HG03354 (cell line): ENCODE measurements at regions not wholly inside any gene's neighbourhood (a gene's known extent, or its start where the extent isn't known, plus 50 kb on each side); places are given as distances from the start of the nearest gene placed in this dataset.

Experiments used
- ATAC-seq: cut with Tn5 transposase; IDR thresholded peaks from one replicate; pipeline ENCODE4 v1.9.1; 2021; ENCODE audit warnings: mild to moderate bottlenecking; ENCODE audit not compliant: unreplicated experiment, poor library complexity, severe bottlenecking

DNA sequence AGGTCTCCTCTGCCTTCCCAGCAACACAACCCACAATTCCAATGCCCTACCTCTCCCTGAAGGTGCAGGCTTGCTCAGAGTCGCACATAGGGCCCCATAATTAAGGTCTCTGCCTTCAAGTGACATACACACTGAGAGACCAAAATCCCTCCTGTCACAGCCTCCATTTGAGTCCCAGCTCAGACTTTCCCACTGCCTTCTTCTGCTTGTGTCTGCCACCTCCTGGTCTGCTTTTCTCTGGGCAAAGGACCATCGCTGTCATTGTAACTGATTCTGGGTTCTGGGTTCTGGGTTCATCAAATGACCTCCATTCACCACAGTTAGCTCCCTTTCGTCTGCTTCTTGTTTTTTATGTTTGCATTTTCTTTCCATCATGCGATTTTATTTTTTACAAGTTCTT is 119.2 kb upstream of the ATP1B1 start:
- no peak for ATAC-seq

GRCh38 chr1:168987923-168988322 is 118.6 kb upstream of the ATP1B1 start:
- ATAC-seq = no peak

DNA sequence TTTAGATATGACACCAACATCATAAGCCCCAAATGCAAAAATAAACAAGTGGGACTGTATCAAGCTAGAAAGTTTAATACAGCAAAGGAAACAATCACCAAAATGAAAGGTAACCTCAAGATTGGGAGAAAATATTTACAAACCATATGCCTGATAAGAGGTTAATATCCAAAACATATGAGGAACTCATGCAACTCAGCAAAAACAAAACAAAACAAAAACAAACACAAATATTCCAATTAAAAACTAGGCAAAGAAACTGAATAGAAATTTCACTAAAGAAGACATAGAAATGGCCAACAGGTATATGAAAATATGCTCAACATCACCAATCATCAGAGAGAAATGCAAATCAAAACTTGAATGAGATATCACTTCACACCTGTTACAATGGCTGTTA is 116.5 kb upstream of the ATP1B1 start:
- ATAC-seq = no peak

DNA sequence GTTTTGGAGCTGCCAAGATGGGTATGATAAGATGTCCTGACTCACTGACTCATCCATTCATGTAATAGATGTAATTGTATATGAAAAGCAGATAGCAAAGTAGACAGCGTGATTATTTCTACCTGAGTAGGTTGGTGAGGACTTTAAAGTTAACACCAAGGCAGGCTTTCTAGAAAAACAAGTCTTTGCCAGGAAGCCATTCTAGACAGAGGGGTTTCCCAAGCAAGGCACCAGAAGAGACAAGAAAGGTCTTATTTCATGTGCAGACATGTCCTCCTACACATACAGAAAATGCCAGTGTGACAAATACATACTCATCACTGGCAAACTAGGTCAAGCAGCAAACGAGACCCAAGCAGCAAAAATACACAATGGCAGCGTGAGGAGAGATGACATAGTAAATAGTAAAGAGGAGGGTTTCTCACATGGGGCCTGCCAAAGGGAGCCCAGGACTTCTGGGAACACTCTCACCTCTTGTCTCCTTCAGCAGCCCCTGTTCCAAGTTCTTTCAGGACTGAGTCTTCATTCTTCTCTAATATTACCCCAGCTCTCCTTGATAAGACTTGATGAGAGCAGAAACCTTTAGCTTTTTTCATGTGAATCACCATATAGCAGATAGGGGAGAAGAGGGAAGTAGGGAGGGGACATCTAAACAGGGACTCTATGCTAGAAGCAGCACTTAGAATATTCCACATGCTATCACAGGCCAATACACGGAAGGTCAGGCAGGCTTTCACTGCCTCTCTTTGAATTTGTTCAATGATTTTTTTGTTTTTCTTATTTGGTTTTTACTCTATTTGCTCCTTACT is 114.6 kb upstream of the ATP1B1 start:
- ATAC-seq = no peak

DNA sequence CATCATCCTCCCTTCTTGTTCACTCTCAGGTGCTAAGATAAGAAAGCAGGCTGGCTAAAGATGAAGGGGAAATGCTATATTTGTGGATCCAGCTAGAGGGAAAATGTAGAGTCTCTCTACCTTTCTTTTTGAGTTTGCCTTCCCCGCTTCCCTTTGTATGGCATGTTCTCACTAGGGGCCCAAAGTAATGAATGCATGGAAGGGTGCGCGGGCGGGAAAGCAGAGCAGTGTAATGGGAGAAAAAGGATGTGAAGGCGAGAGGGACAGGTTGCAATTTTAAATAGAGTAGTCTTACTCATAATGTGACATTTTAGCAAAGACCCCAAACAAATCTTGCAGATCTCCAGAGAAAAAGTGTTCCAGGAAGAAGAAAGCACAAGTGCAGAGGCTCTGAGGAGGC is 105.1 kb upstream of the ATP1B1 start:
- no peak for ATAC-seq

GRCh38 chr1:169003864-169004516 is 102.5 kb upstream of the ATP1B1 start:
- ATAC-seq = no peak

DNA sequence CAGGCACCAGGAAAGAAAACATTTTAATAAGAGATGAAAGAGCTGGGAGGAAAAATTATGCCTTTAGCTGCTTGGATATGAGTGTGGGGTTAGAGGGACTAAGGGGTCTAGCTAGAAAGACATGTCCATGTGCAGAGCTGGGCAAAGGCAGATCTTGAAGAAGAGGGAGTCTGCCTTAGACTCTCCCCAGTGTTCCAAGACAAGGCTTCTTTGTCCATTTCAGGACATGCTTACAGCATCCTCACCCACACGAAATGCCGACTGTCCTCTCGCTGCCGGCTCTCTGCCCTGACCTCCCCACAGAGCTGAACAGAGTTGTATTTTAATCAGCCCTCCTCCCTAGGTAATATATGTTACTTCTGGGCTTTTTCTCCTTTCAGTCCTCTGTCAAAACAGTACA is 100.7 kb upstream of the ATP1B1 start:
- no peak for ATAC-seq

GRCh38 chr1:169009666-169010065 is 96.8 kb upstream of the ATP1B1 start:
- ATAC-seq = no peak

DNA sequence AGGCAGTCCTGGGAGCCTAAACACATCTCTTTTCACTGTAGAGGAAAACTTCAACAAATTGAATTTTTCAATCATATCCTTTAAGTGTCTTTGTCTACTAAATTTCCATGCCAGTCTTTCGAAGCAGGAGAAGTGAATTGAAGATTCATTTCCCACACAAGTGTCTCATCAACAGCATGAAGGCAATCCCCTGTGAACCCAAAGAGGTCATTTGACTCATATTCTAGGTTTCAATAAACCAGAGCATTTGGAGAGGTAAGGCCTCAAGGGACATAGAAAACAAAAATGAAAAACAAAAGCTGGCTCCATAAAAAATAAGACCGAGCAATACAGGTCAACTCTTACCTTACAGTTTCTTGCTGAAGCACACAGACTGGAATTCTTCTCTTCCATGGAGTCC is 94.1 kb upstream of the ATP1B1 start:
- ATAC-seq = peak; percentile 79

GRCh38 chr1:169013821-169014220 is 92.7 kb upstream of the ATP1B1 start:
- ATAC-seq = no peak

DNA sequence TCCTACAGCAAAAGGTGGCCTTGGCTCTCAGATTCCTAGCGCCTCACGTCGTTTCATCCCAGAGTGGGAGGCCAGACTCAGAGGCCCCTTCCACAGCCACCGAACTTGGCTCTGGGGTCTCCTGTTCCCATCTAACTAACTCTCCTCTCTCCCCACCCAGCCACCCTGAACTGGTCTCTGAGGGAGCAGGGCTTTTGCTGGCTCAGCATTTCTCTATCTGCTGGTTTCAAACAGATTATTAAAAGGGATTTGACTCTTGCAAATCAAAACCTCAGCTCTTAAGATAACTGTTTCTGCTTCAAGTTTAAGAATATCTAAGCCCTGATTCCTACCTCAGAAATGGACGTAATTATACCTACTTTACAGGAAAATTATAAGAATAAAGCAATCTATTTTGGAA is 91.0 kb upstream of the ATP1B1 start:
- ATAC-seq = no peak

GRCh38 chr1:169018751-169019150 is 87.7 kb upstream of the ATP1B1 start:
- ATAC-seq = no peak

DNA sequence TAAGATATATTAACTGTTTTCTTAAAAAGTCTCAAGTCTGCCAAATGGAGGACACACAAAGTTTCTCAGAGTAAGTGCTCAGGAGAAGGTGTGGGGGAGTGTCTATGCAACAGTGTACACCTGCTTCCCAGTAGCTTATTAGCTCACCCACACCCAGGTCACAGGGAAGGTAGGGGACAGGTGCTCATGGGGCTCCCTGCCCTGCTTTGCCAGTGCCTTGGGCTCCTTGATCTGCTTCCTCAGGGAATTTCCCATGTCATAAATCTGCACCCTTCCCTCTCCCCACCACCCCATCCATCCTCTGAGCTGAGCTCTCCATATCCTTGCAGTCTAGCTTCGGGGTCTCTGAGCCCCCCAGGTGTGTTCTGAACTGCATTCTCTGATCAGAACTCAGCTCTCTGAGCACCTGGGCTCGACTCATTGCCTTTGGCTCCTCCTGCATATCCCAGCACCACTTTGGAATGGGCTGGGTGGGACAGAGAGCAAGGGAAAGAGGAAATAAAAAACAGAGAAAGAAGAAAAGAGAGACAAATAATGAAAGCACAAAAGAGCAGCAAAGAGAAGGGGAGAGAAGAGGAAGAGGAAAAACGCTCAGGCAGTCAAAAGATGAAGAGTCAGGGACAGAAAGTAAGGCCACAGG is 87.0 kb upstream of the ATP1B1 start:
- ATAC-seq = no peak

- ATAC-seq = no peak
Measured at GRCh38 chr1:169020684-169021083, 85.8 kb upstream of the ATP1B1 start.

GRCh38 chr1:169022648-169023047 is 83.8 kb upstream of the ATP1B1 start:
- ATAC-seq = no peak

GRCh38 chr1:169024255-169024654 is 82.2 kb upstream of the ATP1B1 start:
- no peak for ATAC-seq

- ATAC-seq = peak; percentile 88
Measured at GRCh38 chr1:169024800-169025271, 81.7 kb upstream of the ATP1B1 start.

DNA sequence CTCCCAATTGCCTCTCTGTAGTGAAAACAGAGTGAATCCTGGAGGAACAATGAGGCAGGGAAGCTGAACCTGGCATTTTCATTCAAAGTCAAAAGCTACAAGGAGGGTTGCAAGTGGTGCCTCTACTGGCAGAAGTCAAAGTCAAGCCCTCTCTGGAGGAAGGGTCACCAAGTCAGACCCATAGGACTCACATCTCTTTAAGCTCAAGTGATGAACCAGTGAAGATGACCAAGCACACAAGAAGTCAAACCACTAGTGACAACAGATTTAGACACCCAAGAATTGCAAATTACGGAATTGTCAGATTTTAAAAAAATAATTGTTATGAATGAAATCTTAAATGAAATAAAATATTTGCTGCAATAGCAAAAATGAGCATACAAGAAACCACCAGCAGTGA is 81.1 kb upstream of the ATP1B1 start:
- ATAC-seq = peak; percentile 26

DNA sequence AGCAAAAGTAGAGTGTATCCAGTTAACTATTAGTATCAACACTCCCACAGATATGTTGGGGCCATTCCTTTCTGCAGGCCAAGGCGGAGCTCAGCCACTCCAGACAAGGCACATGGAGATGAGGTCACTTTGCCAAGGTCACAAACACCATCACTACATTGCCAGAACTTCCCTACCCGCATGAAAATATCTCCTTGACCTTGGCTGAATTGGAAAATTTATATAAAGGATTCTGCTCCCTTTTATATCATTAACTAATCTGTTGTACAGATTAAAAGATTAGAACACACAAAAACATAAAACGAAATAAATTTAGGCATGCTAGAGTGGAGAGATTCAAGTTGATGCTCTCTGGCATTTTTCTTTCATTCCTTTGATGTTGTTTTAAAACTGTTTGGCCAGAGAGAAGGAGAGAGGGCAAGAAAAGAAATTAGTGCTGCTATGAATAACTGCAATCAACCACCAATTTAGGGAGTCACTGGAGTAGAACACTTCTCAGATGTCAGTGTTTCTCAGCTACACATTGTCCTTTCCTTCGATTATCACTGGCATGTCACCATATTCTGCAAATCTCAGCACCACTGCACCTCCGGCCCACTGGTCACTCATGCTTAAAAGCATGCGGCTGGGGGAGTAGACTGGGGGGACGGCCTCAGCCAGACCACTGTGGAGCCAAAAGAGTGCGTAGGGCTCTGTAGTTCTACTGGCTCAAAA is 78.7 kb upstream of the ATP1B1 start:
- peak; percentile 48 for ATAC-seq

DNA sequence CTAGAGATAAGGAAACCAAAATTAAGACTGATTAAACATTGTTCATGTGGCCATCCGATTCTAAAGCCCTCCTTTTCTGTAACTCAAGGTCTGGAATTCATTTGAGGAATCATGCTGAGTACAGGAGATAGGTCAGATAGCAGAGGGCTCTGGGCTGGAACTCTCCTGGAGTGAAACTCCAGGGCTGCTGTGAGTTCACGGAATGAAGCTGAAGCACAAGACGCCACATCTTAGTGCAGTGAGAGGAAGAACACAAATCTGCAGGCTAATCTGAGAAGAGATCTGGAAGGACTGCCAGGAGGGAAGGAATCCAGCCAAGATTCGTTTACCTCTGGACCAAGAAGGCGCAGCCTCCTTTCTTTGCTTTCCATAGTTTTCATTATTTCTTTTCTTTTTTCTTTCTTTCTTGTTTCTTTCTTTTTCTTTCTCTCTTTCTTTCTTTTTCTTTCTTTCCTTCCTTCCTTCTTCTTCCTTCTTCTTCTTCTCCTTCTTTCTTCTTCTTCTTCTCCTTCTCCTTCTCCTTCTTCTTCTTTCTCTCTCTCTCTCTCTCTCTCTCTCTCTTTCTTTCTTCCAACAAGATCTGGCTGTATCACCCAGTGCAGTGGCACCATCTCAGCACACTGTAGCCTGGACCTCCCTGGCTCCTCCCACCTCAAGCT is 74.8 kb upstream of the ATP1B1 start:
- ATAC-seq = no peak
